Body of pancreas (tissue), 4 donors: ENCODE measurements at regions not wholly inside any gene's neighbourhood (a gene's known extent, or its start where the extent isn't known, plus 50 kb on each side); places are given as distances from the start of the nearest gene placed in this dataset.

ENCODE experiments used
- POLR2A ChIP-seq, 3 donors: fragments of 450-650 bp; IDR thresholded peaks; one replicate each; pipeline ENCODE4 v1.6.1; 2016; ENCODE audit warnings: antibody characterized with exemption in 3 of 3, mild to moderate bottlenecking in 2 of 3
- TF ChIP-seq, protein P1 (sequence below), 7 experiments: fragments of 450-650 bp in 4 of 7; fragments of 200-600 bp in 3 of 7; sonication (generic) in 3 of 7; IDR thresholded peaks; one replicate each; pipeline ENCODE4 v1.5.1; 2016 to 2019; ENCODE audit warnings: antibody characterized with exemption in 7 of 7

GRCh38 chr4:124874172-124874450 lies 161.6 kb upstream of the ANKRD50 start:
- TF ChIP-seq, protein P1, sequence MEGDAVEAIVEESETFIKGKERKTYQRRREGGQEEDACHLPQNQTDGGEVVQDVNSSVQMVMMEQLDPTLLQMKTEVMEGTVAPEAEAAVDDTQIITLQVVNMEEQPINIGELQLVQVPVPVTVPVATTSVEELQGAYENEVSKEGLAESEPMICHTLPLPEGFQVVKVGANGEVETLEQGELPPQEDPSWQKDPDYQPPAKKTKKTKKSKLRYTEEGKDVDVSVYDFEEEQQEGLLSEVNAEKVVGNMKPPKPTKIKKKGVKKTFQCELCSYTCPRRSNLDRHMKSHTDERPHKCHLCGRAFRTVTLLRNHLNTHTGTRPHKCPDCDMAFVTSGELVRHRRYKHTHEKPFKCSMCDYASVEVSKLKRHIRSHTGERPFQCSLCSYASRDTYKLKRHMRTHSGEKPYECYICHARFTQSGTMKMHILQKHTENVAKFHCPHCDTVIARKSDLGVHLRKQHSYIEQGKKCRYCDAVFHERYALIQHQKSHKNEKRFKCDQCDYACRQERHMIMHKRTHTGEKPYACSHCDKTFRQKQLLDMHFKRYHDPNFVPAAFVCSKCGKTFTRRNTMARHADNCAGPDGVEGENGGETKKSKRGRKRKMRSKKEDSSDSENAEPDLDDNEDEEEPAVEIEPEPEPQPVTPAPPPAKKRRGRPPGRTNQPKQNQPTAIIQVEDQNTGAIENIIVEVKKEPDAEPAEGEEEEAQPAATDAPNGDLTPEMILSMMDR (IDR thresholded peaks at IDR 0.05) = no peak
- no peak for TF ChIP-seq POLR2A (IDR thresholded peaks at IDR 0.05)
